ENCODE measurements at regions not wholly inside any gene's neighbourhood (a gene's known extent, or its start where the extent isn't known, plus 50 kb on each side); places are given as distances from the start of the nearest gene placed in this dataset.

DNA sequence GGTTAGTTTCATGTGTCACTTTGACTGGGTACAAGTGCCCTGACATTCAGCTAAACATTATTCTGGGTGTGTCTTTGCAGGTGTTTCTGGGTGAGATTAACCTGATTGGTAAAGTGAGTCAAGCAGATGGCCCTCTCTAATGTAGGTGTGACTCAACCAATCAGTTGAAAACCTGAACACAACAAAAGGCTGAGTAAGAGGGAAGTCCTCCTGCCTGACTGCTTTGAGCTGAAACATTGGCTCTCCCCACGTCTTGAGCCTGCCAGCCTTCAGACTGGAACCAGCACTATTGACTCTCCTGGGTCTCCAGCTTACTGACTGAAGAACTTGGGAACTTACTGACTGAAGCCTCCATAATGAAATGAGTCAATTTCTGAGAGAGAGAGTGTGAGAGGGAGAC lies 70.0 kb upstream of the C21orf91 start:
- no peak overlapping the region for H3K27ac Mint-ChIP-seq (ENCODE audit: unreplicated experiment)
- DNase-seq (ENCODE audit: low read depth, low spot score) = no peak
- peaks cover 4% of the 10 kb centered on the region for H3K27me3 Mint-ChIP-seq (ENCODE audit: low read depth)
- TF ChIP-seq, protein P1, sequence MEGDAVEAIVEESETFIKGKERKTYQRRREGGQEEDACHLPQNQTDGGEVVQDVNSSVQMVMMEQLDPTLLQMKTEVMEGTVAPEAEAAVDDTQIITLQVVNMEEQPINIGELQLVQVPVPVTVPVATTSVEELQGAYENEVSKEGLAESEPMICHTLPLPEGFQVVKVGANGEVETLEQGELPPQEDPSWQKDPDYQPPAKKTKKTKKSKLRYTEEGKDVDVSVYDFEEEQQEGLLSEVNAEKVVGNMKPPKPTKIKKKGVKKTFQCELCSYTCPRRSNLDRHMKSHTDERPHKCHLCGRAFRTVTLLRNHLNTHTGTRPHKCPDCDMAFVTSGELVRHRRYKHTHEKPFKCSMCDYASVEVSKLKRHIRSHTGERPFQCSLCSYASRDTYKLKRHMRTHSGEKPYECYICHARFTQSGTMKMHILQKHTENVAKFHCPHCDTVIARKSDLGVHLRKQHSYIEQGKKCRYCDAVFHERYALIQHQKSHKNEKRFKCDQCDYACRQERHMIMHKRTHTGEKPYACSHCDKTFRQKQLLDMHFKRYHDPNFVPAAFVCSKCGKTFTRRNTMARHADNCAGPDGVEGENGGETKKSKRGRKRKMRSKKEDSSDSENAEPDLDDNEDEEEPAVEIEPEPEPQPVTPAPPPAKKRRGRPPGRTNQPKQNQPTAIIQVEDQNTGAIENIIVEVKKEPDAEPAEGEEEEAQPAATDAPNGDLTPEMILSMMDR (conservative IDR thresholded peaks at IDR 0.05) = no peak
- H3K4me3 Mint-ChIP-seq = no peak overlapping the region
- no peaks in the 10 kb centered on the region for H3K36me3 Mint-ChIP-seq (ENCODE audit: low read depth)
- H3K9me3 Mint-ChIP-seq = no peaks in the 10 kb centered on the region
- no peaks in the 10 kb centered on the region for H3K4me1 Mint-ChIP-seq

DNA sequence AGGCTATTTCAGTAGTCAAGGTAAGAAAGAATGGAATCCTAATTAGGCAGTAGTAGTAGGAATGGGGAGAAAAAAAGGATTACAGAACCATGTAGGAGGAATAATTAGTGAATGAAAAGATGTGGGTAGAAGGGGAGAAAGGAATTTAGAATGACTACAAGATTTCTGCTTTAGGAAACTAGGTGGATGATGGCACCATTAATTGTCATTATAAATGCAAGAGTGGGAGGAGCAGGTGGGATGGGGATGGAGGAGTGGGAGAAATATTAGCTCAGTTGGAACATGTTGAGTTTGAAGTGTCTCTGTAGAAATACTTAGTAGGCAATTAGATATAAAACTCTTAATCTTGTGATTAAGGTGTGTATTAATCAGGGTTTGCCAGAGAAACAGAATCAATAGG lies 50.0 kb upstream of the C21orf91 start:
- H3K27me3 Mint-ChIP-seq (ENCODE audit: low read depth) = no peaks in the 10 kb centered on the region
- H3K27ac Mint-ChIP-seq (ENCODE audit: unreplicated experiment) = no peak overlapping the region

More for the DNA sequence above, 50.0 kb upstream of the C21orf91 start:
- DNase-seq (ENCODE audit: low read depth, low spot score) = no peak
- H3K4me3 Mint-ChIP-seq = no peak overlapping the region
- H3K36me3 Mint-ChIP-seq (ENCODE audit: low read depth) = no peaks in the 10 kb centered on the region
- no peaks in the 10 kb centered on the region for H3K4me1 Mint-ChIP-seq
- H3K9me3 Mint-ChIP-seq = peaks cover 10% of the 10 kb centered on the region
- TF ChIP-seq, protein P1 (conservative IDR thresholded peaks at IDR 0.05) = no peak

Measured in neural crest cell (in vitro differentiated cells).